DMS79 treated with DMSO at 0.1 percent for 48 hours (cell line): ENCODE measurements at regions not wholly inside any gene's neighbourhood (a gene's known extent, or its start where the extent isn't known, plus 50 kb on each side); places are given as distances from the start of the nearest gene placed in this dataset.
A peak's percentile ranks its signal among the peaks of the same experiment; 100 is the strongest.

Source experiments
- DNase-seq: peaks from one replicate; lab custom pipeline; 2025; lab: John Stamatoyannopoulos, UW

- no peak for DNase-seq
Observed at GRCh38 chr10:90328459-90328858, 529.4 kb downstream of the HTR7 start.

GRCh38 chr10:90328896-90329295 lies 528.9 kb downstream of the HTR7 start:
- no peak for DNase-seq

GRCh38 chr10:90337316-90337715 lies 520.5 kb downstream of the HTR7 start:
- no peak for DNase-seq

GRCh38 chr10:90342480-90342879 lies 515.4 kb downstream of the HTR7 start:
- DNase-seq: no peak

GRCh38 chr10:90344226-90344625 lies 513.6 kb downstream of the HTR7 start:
- no peak for DNase-seq

- no peak for DNase-seq
Observed at GRCh38 chr10:90347239-90347638, 510.6 kb downstream of the HTR7 start.

- DNase-seq: no peak
Observed at GRCh38 chr10:90350122-90350521, 507.7 kb downstream of the HTR7 start.

- no peak for DNase-seq
Observed at GRCh38 chr10:90352288-90352687, 505.6 kb downstream of the HTR7 start.

- DNase-seq: no peak
Observed at GRCh38 chr10:90354914-90355313, 502.9 kb downstream of the HTR7 start.

- DNase-seq: no peak
Observed at GRCh38 chr10:90363799-90364483, 493.9 kb downstream of the HTR7 start.

- no peak for DNase-seq
Observed at GRCh38 chr10:90372451-90372850, 485.4 kb downstream of the HTR7 start.

GRCh38 chr10:90373911-90374310 lies 483.9 kb downstream of the HTR7 start:
- no peak for DNase-seq

- no peak for DNase-seq
Observed at GRCh38 chr10:90378524-90379076, 479.2 kb downstream of the HTR7 start.

- DNase-seq: no peak
Observed at GRCh38 chr10:90381468-90381867, 476.4 kb downstream of the HTR7 start.

GRCh38 chr10:90389876-90390275 lies 468.0 kb downstream of the HTR7 start:
- DNase-seq: no peak

- DNase-seq: no peak
Observed at GRCh38 chr10:90394311-90394710, 463.5 kb downstream of the HTR7 start.

GRCh38 chr10:90396721-90397120 lies 461.1 kb downstream of the HTR7 start:
- peak; percentile 16 for DNase-seq

GRCh38 chr10:90398566-90398965 lies 459.3 kb downstream of the HTR7 start:
- peak; percentile 76 for DNase-seq

- peak; percentile 89 for DNase-seq
Observed at GRCh38 chr10:90399782-90400181, 458.1 kb downstream of the HTR7 start.

- DNase-seq: no peak
Observed at GRCh38 chr10:90403211-90404000, 454.4 kb downstream of the HTR7 start.

- no peak for DNase-seq
Observed at GRCh38 chr10:90407131-90407530, 450.7 kb downstream of the HTR7 start.

GRCh38 chr10:90407851-90408250 lies 450.0 kb downstream of the HTR7 start:
- DNase-seq: no peak

- no peak for DNase-seq
Observed at GRCh38 chr10:90412582-90412981, 445.3 kb downstream of the HTR7 start.
